A549 (cell line): ENCODE measurements at regions not wholly inside any gene's neighbourhood (a gene's known extent, or its start where the extent isn't known, plus 50 kb on each side); places are given as distances from the start of the nearest gene placed in this dataset.

Experiments
- ATAC-seq, 2 experiments: fragments of 200-7000 bp in 1 of 2; fragments of >200 bp in 1 of 2; cut with Nextera tagmentation in 1 of 2; cut with Tn5 transposase in 1 of 2; 3 replicates each; pipeline versions ENCODE4 v1.8.0 to v1.9.1; 2018 to 2020; ENCODE audit warnings: mild to moderate bottlenecking in 1 of 2, moderate library complexity in 1 of 2
- CTCF ChIA-PET: fragments of 300-600 bp; sonication (Branson Sonifier 250); formaldehyde crosslinking; extraction: SDS; loops from one replicate; lab custom pipeline; 2021; ENCODE audit warnings: antibody characterized with exemption, inconsistent platforms; lab: Yijun Ruan, JAX
- POLR2A ChIA-PET: fragments of 350-600 bp; formaldehyde crosslinking; extraction: SDS; loops from one replicate; lab custom pipeline; 2021; ENCODE audit warnings: antibody characterized with exemption, inconsistent platforms; lab: Yijun Ruan, JAX
- DNase-seq, 2 experiments: peaks; one replicate each; pipeline versions ENCODE4 v3.0.0 to v3.0.0-alpha.2; 2011 to 2016; ENCODE audit warnings: low read depth in 1 of 2, low spot score in 1 of 2
- FAIRE-seq: peaks from 2 replicates; lab custom pipeline; 2011; peaks lifted over from hg19 to GRCh38; lab: Jason Lieb, UNC
- H3K27ac ChIP-seq, 2 experiments: fragments of >200 bp; sonication (Bioruptor Twin); formaldehyde crosslinking; 3 replicates each; pipeline ENCODE4 v1.5.1; 2016 to 2017
- H3K4me1 ChIP-seq: fragments of >200 bp; sonication (Bioruptor Twin); formaldehyde crosslinking; 3 replicates; pipeline ENCODE4 v1.6.1; 2016
- H3K4me2 ChIP-seq: fragments of >200 bp; sonication (Bioruptor Twin); formaldehyde crosslinking; 3 replicates; pipeline ENCODE4 v1.6.1; 2016
- H3K4me3 ChIP-seq: fragments of >200 bp; sonication (Bioruptor Twin); formaldehyde crosslinking; 3 replicates; pipeline ENCODE4 v1.5.1; 2016
- H3K9me3 ChIP-seq: fragments of >200 bp; sonication (Bioruptor Twin); formaldehyde crosslinking; 3 replicates; pipeline ENCODE4 v1.6.1; 2016
- CBX8 ChIP-seq: fragments of 200-600 bp; sonication (generic); IDR thresholded peaks from 2 replicates; pipeline ENCODE4 v1.6.1; 2016
- CHD4 ChIP-seq: fragments of 200-600 bp; sonication (generic); IDR thresholded peaks from 2 replicates; pipeline ENCODE4 v1.6.1; 2016; ENCODE audit warnings: antibody characterized with exemption, mild to moderate bottlenecking, borderline replicate concordance
- EP300 ChIP-seq, 2 experiments: fragments of >200 bp; sonication (Bioruptor Twin); formaldehyde crosslinking; IDR thresholded peaks; 2 replicates in 1 of 2; 3 replicates in 1 of 2; pipeline ENCODE4 v1.6.1; 2016 to 2017
- JUN ChIP-seq, 2 experiments: fragments of >200 bp; sonication (Bioruptor Twin); formaldehyde crosslinking; IDR thresholded peaks; 2 replicates in 1 of 2; 3 replicates in 1 of 2; pipeline ENCODE4 v1.6.1; 2016 to 2017
- JUNB ChIP-seq: fragments of >200 bp; sonication (Bioruptor Twin); formaldehyde crosslinking; IDR thresholded peaks from 2 replicates; pipeline ENCODE4 v1.6.1; 2016
- NPAS2 ChIP-seq: fragments of 250-450 bp; sonication (Bioruptor Pico); IDR thresholded peaks from 2 replicates; pipeline ENCODE4 v1.8.0; 2022; ENCODE audit warnings: mild to moderate bottlenecking, moderate library complexity, borderline replicate concordance
- PHF8 ChIP-seq: fragments of 200-600 bp; sonication (generic); IDR thresholded peaks from 2 replicates; pipeline ENCODE4 v1.6.1; 2016; ENCODE audit warnings: low read depth, mild to moderate bottlenecking, antibody characterized with exemption, moderate library complexity, borderline replicate concordance
- POLR2A ChIP-seq: IDR thresholded peaks from 2 replicates; pipeline ENCODE4 v1.6.1; 2012; ENCODE audit warnings: mild to moderate bottlenecking, low read length
- SREBF2 ChIP-seq: fragments of 450-650 bp; IDR thresholded peaks from 2 replicates; pipeline ENCODE4 v1.6.1; 2014; ENCODE audit warnings: mild to moderate bottlenecking, moderate library complexity
- TFCP2L1 ChIP-seq: fragments of 250-450 bp; sonication (Bioruptor Pico); IDR thresholded peaks from 2 replicates; pipeline ENCODE4 v1.5.0; 2021; ENCODE audit warnings: mild to moderate bottlenecking
- TP53 ChIP-seq: fragments of 250-450 bp; sonication (Bioruptor Pico); IDR thresholded peaks from 2 replicates; pipeline ENCODE4 v1.5.0; 2021; ENCODE audit warnings: mild to moderate bottlenecking, moderate library complexity
- ZFP36 ChIP-seq: fragments of 450-650 bp; IDR thresholded peaks from 2 replicates; pipeline ENCODE4 v1.6.1; 2014; ENCODE audit warnings: borderline replicate concordance; ENCODE audit not compliant: partially characterized antibody
- WGBS: methylation state at CpG from one replicate; pipeline ENCODE4 v1.1.6; 2017; ENCODE audit errors: missing lambda C conversion rate; 5-methylcytosine and 5-hydroxymethylcytosine counted together
- TF ChIP-seq, protein P1 (sequence below): fragments of 450-650 bp; IDR thresholded peaks from 2 replicates; pipeline ENCODE4 v1.6.1; 2014; ENCODE audit warnings: antibody characterized with exemption
- TF ChIP-seq, protein P2 (sequence below): IDR thresholded peaks from 2 replicates; pipeline ENCODE4 v1.6.1; 2012; ENCODE audit warnings: low read depth, borderline replicate concordance
- TF ChIP-seq, protein P3 (sequence below): fragments of >200 bp; sonication (Bioruptor Twin); formaldehyde crosslinking; IDR thresholded peaks from 3 replicates; pipeline ENCODE4 v1.5.1; 2016
- TF ChIP-seq, protein P4 (sequence below): fragments of 200-600 bp; sonication (generic); IDR thresholded peaks from 2 replicates; pipeline ENCODE4 v1.6.1; 2016; ENCODE audit warnings: antibody characterized with exemption, mild to moderate bottlenecking, moderate library complexity
- TF ChIP-seq, protein P5 (sequence below): fragments of 150-350 bp; IDR thresholded peaks from 2 replicates; pipeline ENCODE4 v1.6.1; 2014; ENCODE audit warnings: low read depth, mild to moderate bottlenecking, low read length

DNA sequence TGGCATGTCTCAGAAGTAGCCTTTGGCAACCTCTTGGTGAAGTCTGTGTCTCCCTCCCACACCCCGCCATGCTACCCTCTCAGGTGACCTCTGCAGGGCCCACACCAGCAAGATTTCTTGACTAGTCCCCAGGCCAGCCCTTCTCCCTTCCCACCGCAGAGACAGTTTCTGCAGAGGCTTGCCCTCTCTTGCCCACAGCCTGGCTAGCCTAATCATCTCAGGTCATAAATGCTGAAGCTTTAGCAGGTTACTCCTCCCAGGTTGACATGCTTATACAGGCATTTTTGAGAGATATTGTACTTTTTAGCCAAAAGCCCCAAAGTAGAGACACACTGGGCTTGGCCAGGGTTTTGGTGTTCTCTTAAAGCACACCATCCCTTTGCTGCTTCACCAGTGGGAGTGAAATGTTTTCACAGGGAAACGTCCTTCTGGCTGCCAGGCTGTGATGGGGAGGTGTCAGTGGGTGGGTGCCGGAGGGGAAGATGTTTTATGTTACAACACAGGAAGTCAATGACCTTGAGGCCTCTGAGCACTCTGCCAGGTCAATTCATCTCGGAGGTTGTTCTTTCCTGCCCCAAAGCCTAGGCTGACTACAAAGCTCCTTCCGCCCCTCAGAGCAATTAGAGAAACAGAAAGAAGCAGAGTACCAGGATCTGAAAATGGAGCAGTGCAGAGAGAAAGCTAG, 58.5 kb downstream of the STYXL2 start:
- FAIRE-seq (no peak), DNase-seq (no peak), ATAC-seq (no peak)
- Histone ChIP-seq H3K27ac (no peak overlapping the region), H3K4me1 (no peaks in the 10 kb centered on the region), H3K9me3 (peaks cover 4% of the 10 kb centered on the region; the same call in 2 of the 3 replicates), H3K4me3 (no peak overlapping the region), H3K4me2 (no peak overlapping the region)
- WGBS: 59% methylated on average over 5 of the region's 6 CpGs
- POLR2A ChIA-PET: no interaction called here
- no peak for TF ChIP-seq EP300 (IDR thresholded peaks at IDR 0.05)
- TF ChIP-seq JUNB: no peak
- no peak for TF ChIP-seq SREBF2
- TF ChIP-seq CHD4: no peak
- TF ChIP-seq, protein P1, sequence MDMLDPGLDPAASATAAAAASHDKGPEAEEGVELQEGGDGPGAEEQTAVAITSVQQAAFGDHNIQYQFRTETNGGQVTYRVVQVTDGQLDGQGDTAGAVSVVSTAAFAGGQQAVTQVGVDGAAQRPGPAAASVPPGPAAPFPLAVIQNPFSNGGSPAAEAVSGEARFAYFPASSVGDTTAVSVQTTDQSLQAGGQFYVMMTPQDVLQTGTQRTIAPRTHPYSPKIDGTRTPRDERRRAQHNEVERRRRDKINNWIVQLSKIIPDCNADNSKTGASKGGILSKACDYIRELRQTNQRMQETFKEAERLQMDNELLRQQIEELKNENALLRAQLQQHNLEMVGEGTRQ: no peak
- no peak for TF ChIP-seq NPAS2
- TF ChIP-seq, protein P2, sequence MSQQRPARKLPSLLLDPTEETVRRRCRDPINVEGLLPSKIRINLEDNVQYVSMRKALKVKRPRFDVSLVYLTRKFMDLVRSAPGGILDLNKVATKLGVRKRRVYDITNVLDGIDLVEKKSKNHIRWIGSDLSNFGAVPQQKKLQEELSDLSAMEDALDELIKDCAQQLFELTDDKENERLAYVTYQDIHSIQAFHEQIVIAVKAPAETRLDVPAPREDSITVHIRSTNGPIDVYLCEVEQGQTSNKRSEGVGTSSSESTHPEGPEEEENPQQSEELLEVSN: no peak
- CTCF ChIA-PET: interaction anchor here (0.7 to 1.4 kb wide), 2 partner anchors 68 to 93 kb away, joined by 3 to 5 read pairs; partner anchors contain the start of gene POU2F1

DNA sequence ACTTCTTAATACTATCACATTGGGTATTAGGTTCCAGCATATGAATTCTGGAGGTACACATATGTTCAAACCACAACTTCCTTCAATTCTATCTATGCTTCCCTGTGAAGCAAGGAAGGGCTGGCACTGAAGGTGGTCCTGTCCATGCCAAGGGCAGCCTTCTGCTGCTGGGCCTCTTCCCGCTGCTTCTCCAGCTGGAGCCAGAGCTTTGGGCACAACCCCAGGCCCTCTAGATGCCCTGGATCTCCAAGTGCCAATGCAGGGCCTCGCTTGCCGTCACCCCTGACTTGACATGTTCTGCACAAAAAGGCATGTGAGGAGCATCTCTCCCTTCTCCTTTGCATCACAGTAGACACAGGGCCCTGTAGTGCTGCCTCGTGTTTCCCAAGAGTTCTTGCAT, 62.6 kb downstream of the STYXL2 start:
- DNase-seq (no peak), ATAC-seq (no peak), FAIRE-seq (no peak)
- Histone ChIP-seq H3K4me2 (no peak overlapping the region), H3K4me3 (no peak overlapping the region), H3K9me3 (no peaks in the 10 kb centered on the region), H3K27ac (no peak overlapping the region), H3K4me1 (no peaks in the 10 kb centered on the region)
- ChIA-PET CTCF (interaction anchor here (0.6 kb wide), 1 partner anchor 14 kb away, joined by 4 read pairs; no protein-coding TSS in a partner anchor), POLR2A (no interaction called here)
- 44% methylated on average over 2 of the region's 4 CpGs for whole genome bisulfite sequencing
- no peak for TF ChIP-seq CBX8

DNA sequence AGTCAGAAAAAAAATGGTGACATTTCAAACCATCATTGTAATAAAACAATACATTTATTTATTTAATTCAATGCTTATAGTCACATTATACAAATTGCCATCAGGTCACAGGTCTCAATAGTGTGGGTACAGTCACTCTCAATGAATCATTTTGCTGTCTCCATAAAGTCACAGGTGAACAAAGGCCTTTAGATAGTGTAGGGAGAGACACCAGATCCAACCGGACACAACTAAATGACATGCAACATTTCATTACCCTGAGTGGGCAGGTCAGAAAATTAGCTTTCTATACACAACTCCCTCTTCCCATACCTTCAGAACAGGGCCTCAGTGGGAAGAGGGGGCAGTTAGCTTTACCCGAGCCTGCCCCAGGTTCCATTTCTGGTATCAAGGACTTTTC, 63.2 kb downstream of the STYXL2 start:
- ChIA-PET POLR2A (interaction anchor here (0.6 kb wide), 1 partner anchor 226 kb away, joined by 3 read pairs; no protein-coding TSS in a partner anchor), CTCF (no interaction called here)
- TF ChIP-seq, protein P3, sequence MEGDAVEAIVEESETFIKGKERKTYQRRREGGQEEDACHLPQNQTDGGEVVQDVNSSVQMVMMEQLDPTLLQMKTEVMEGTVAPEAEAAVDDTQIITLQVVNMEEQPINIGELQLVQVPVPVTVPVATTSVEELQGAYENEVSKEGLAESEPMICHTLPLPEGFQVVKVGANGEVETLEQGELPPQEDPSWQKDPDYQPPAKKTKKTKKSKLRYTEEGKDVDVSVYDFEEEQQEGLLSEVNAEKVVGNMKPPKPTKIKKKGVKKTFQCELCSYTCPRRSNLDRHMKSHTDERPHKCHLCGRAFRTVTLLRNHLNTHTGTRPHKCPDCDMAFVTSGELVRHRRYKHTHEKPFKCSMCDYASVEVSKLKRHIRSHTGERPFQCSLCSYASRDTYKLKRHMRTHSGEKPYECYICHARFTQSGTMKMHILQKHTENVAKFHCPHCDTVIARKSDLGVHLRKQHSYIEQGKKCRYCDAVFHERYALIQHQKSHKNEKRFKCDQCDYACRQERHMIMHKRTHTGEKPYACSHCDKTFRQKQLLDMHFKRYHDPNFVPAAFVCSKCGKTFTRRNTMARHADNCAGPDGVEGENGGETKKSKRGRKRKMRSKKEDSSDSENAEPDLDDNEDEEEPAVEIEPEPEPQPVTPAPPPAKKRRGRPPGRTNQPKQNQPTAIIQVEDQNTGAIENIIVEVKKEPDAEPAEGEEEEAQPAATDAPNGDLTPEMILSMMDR: no peak
- TF ChIP-seq PHF8: no peak
- Histone ChIP-seq H3K9me3 (no peaks in the 10 kb centered on the region), H3K4me2 (no peak overlapping the region), H3K4me1 (no peaks in the 10 kb centered on the region), H3K27ac (no peak overlapping the region), H3K4me3 (no peak overlapping the region)
- ATAC-seq (no peak), DNase-seq (no peak), FAIRE-seq (no peak)
- 73% methylated on average over 2 of the region's 2 CpGs for WGBS

DNA sequence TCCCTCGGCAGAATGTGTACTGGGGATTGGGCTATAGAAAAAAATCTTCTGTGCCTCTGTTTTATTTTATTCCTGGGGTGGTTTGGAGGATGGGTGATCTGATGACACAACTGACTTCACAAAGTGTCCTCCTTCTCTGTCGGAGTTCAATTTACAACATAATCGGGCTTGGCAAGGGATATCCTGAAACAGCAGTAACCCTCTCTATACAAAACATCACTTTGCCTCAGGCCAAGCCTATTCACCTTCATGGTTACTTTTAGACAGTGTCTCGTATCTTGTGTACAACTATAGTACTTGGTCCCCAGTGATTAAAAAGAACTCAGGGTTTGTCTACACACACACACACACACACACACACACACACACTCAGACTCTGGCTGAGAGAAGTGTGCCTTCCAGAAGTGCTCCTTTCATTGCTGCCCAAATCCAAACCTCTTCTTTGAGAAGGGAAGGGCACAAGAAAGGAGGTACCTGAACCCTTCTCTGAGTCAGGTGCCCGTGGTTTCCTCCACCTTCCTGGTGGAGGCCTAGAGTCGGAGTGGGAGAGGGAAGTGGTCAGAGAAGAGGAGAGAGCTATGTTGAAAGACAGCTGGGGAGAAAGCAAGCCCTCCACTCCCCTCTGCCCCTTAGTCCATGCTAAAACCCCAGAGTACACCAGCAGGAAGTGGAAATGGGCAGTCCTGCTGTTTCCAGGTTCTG, 62.4 kb upstream of the POU2F1 start:
- Histone ChIP-seq H3K4me3 (no peak overlapping the region), H3K4me2 (no peak overlapping the region), H3K27ac (no peak overlapping the region), H3K9me3 (no peaks in the 10 kb centered on the region), H3K4me1 (no peaks in the 10 kb centered on the region)
- ATAC-seq (no peak), DNase-seq (no peak), FAIRE-seq (no peak)
- POLR2A ChIA-PET: no interaction called here
- 49% methylated on average over 6 of the region's 6 CpGs for WGBS
- CTCF ChIA-PET: no interaction called here
- TF ChIP-seq ZFP36 (no peak), POLR2A (no peak), TFCP2L1 (CRISPR knock-in tag) (no peak), JUN (IDR thresholded peaks at IDR 0.05) (no peak), TP53 (no peak), CHD4 (no peak)
- TF ChIP-seq, protein P4, sequence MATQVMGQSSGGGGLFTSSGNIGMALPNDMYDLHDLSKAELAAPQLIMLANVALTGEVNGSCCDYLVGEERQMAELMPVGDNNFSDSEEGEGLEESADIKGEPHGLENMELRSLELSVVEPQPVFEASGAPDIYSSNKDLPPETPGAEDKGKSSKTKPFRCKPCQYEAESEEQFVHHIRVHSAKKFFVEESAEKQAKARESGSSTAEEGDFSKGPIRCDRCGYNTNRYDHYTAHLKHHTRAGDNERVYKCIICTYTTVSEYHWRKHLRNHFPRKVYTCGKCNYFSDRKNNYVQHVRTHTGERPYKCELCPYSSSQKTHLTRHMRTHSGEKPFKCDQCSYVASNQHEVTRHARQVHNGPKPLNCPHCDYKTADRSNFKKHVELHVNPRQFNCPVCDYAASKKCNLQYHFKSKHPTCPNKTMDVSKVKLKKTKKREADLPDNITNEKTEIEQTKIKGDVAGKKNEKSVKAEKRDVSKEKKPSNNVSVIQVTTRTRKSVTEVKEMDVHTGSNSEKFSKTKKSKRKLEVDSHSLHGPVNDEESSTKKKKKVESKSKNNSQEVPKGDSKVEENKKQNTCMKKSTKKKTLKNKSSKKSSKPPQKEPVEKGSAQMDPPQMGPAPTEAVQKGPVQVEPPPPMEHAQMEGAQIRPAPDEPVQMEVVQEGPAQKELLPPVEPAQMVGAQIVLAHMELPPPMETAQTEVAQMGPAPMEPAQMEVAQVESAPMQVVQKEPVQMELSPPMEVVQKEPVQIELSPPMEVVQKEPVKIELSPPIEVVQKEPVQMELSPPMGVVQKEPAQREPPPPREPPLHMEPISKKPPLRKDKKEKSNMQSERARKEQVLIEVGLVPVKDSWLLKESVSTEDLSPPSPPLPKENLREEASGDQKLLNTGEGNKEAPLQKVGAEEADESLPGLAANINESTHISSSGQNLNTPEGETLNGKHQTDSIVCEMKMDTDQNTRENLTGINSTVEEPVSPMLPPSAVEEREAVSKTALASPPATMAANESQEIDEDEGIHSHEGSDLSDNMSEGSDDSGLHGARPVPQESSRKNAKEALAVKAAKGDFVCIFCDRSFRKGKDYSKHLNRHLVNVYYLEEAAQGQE: no peak
- TF ChIP-seq, protein P5, sequence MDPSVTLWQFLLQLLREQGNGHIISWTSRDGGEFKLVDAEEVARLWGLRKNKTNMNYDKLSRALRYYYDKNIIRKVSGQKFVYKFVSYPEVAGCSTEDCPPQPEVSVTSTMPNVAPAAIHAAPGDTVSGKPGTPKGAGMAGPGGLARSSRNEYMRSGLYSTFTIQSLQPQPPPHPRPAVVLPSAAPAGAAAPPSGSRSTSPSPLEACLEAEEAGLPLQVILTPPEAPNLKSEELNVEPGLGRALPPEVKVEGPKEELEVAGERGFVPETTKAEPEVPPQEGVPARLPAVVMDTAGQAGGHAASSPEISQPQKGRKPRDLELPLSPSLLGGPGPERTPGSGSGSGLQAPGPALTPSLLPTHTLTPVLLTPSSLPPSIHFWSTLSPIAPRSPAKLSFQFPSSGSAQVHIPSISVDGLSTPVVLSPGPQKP: no peak
- TF ChIP-seq, protein P3: no peak
